ENCODE measurements at regions not wholly inside any gene's neighbourhood (a gene's known extent, or its start where the extent isn't known, plus 50 kb on each side); places are given as distances from the start of the nearest gene placed in this dataset.

DNA sequence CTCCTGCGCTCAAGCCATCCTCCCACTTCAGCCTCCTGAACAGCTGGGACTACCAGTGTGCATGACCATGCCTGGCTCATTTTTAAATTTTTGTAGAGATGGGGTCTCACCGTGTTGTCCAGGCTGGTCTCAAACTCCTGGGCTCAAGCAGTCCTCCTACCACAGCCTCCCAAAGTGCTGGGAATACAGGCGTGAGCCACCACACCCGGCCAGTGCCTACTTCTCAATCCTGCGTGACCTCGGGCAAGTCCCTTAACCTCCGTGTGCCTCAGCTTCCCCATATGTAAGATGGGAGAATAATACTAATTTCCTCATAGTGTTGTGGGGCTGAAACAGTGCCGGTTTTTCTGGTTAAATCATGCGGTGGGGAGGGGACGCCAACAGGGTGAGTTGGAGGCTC, 143.5 kb upstream of the CIBAR2 start:
- TF ChIP-seq POLR2A (IDR thresholded peaks at IDR 0.05) (no peak), CTCF (IDR thresholded peaks at IDR 0.05) (no peak)
